Upper lobe of right lung (tissue), 1 donor: ENCODE measurements at regions not wholly inside any gene's neighbourhood (a gene's known extent, or its start where the extent isn't known, plus 50 kb on each side); places are given as distances from the start of the nearest gene placed in this dataset.

ENCODE experiments used
- ATAC-seq: fragments of 200-7000 bp; cut with Tn5 transposase; one replicate; pipeline ENCODE4 v1.9.1; 2020; ENCODE audit warnings: mild to moderate bottlenecking, moderate library complexity
- DNase-seq: peaks from one replicate; pipeline ENCODE4 v3.0.0-alpha.2; 2020
- H3K27ac ChIP-seq: fragments of 200-600 bp; one replicate; pipeline ENCODE4 v1.8.0; 2022
- H3K27me3 ChIP-seq: fragments of 200-600 bp; one replicate; pipeline ENCODE4 v1.8.0; 2022; ENCODE audit warnings: mild to moderate bottlenecking
- H3K36me3 ChIP-seq: fragments of 200-600 bp; one replicate; pipeline ENCODE4 v1.8.0; 2022
- H3K4me1 ChIP-seq: fragments of 200-600 bp; one replicate; pipeline ENCODE4 v1.8.0; 2022
- H3K4me3 ChIP-seq: fragments of 200-600 bp; one replicate; pipeline ENCODE4 v1.8.0; 2022; ENCODE audit warnings: mild to moderate bottlenecking
- H3K9me3 ChIP-seq: fragments of 200-600 bp; one replicate; pipeline ENCODE4 v1.8.0; 2022
- intact Hi-C: fragments of 100-400 bp; cut with DNase I; formaldehyde crosslinking; loops from one replicate; pipeline ENCODE4 v1.11.0; 2022
- TF ChIP-seq, protein P1 (sequence below): fragments of 200-600 bp; IDR thresholded peaks from one replicate; pipeline ENCODE4 v1.8.0; 2022; ENCODE audit warnings: antibody characterized with exemption
- donor health status: DM: no; HTN: yes; CAD: no; lungs with severe emphysema.

DNA sequence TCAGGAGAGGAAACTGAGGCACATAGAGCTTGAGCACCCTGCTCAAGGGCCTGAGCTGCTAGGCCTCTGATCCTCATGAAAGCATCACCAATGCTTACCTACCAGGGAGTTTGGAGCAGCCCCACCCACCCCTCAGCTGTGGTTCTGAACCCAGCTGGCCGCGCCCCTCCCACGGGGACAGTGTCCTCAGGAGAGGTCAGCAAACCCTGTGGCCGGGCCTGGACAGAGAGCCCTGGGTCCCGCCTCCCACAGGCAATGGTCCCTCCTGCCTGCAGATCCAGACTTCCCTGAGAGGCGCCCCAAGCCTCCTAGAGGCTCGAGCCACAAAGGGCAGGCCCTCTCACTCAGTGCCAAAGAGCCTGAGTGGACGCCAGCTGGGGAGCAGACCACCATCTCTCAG is 184.9 kb downstream of the BRD1 start:
- Histone ChIP-seq H3K27ac (no peak overlapping the region), H3K4me3 (no peak overlapping the region), H3K27me3 (peaks cover 5% of the 10 kb centered on the region), H3K4me1 (no peaks in the 10 kb centered on the region), H3K9me3 (no peaks in the 10 kb centered on the region), H3K36me3 (no peaks in the 10 kb centered on the region)
- TF ChIP-seq, protein P1, sequence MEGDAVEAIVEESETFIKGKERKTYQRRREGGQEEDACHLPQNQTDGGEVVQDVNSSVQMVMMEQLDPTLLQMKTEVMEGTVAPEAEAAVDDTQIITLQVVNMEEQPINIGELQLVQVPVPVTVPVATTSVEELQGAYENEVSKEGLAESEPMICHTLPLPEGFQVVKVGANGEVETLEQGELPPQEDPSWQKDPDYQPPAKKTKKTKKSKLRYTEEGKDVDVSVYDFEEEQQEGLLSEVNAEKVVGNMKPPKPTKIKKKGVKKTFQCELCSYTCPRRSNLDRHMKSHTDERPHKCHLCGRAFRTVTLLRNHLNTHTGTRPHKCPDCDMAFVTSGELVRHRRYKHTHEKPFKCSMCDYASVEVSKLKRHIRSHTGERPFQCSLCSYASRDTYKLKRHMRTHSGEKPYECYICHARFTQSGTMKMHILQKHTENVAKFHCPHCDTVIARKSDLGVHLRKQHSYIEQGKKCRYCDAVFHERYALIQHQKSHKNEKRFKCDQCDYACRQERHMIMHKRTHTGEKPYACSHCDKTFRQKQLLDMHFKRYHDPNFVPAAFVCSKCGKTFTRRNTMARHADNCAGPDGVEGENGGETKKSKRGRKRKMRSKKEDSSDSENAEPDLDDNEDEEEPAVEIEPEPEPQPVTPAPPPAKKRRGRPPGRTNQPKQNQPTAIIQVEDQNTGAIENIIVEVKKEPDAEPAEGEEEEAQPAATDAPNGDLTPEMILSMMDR: no peak
- intact Hi-C loops: no loop called here
- DNase-seq (no peak), ATAC-seq (no peak)

DNA sequence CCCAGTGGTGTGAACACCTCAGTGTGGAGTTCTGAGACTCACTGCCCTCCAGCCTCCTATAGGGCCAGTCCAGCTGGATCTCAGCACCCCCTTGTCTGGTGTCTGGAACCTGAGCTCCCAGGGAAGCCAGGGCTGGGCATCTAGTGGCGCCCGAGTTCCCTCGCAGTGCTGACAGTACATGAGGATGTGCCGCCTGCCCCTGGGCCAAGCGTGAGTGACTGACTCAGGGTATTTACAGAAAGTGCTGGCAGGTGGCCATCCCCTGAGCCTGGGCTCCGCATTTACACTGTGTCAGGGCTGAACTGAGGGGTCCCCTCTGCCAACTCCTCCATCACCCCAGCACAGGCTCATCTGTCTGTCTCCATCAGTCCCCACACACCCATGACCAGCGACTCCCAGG is 185.3 kb downstream of the BRD1 start:
- TF ChIP-seq, protein P1: no peak
- no peak overlapping the region for H3K27ac ChIP-seq
- no peak for ATAC-seq

DNA sequence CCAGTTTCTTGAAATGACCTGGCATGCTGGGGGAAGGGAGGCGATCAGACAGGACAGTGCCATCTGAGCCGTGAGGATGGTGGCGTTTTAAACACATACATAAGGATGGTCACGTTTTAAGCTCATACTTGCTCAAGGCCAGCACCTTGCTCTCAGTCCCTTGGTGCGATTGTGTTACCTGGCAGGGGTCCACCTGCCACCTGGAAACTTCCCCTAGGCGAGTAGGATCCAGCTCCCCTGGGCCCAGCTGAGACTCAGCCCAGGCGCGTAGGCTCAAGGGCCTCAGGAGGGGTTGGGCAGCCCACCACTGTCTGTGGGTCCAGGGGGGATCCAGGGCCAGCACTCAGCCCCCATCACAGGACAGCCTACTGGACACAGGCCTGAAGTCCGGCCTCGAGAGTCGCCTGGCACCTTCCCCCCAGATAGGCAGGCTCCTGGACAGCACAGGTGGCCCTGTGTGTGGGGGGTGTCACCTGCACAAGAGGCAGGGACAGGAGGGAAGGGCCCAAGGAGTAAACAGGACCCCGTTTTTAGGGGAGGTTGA is 185.8 kb downstream of the BRD1 start:
- H3K36me3 ChIP-seq: no peaks in the 10 kb centered on the region
- TF ChIP-seq, protein P1: no peak
- no peak overlapping the region for H3K4me3 ChIP-seq
- no peak for DNase-seq
- intact Hi-C loops: no loop called here
- no peaks in the 10 kb centered on the region for H3K4me1 ChIP-seq
- no peaks in the 10 kb centered on the region for H3K27me3 ChIP-seq
- H3K9me3 ChIP-seq: no peaks in the 10 kb centered on the region
- no peak for ATAC-seq
- H3K27ac ChIP-seq: no peak overlapping the region

More for the DNA sequence above, 185.3 kb downstream of the BRD1 start:
- Histone ChIP-seq H3K9me3 (no peaks in the 10 kb centered on the region), H3K4me1 (no peaks in the 10 kb centered on the region), H3K4me3 (no peak overlapping the region), H3K27me3 (peaks cover under 1% of the 10 kb centered on the region), H3K36me3 (no peaks in the 10 kb centered on the region)
- DNase-seq: no peak
- intact Hi-C loops: no loop called here

DNA sequence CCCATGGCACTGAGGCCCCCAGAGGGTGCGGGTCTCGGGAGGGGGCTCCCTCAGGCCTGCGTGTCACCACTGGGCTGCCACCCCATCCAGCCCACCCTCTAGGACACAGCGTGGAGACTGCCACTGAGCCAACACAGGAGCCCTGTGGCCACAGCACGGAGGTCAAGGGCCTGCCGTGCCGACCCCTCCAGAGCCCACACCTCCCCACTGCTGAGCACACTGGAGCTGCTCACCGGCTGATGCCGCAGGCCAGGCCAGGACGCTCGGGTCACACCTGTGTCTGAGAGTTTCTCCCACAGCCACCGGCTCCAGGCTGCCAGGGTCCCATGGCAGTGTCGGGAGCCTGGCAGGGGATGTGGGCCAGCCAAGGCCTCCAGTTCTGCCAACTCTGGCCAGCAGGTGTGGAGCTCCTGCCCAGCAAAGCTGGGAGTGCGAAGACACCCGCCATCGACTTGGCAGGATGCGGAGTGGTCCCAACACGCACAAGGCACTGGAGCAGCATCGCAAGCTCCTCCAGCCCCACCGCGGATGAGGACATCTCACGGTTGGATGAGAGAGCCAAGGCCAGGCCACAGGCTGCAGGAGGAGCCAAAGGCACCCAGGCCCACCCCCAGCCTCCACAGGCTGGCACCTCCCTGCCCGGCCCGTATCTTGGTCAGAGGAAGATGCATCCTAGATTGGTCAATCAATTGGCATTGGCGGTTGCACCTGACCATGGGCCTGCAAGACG is 187.1 kb downstream of the BRD1 start:
- Histone ChIP-seq H3K27me3 (no peaks in the 10 kb centered on the region), H3K4me3 (no peak overlapping the region), H3K4me1 (no peaks in the 10 kb centered on the region), H3K27ac (no peak overlapping the region), H3K9me3 (no peaks in the 10 kb centered on the region), H3K36me3 (no peaks in the 10 kb centered on the region)
- TF ChIP-seq, protein P1: no peak
- ATAC-seq (peak; percentile 3), DNase-seq (no peak)
- intact Hi-C loops: no loop called here

DNA sequence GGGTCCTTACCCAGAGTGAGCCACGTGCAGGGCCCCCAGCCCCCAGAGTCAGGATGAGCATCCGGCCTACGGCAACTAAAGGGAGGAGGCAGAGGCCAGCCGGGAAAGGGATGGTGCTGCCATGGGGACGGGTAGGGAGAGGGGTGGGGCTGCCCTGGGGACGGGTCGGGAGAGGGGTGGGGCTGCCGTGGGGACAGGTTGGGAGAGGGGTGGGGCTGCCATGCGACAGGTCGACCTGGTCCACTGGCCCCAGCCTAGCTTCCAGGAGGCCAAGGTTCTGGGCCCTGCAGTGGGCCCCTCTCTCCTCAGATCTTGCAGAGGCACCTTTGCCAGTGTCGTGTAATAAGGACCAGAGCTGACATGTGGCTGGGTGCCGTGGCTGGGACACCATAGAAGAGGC is 187.7 kb downstream of the BRD1 start:
- no peaks in the 10 kb centered on the region for H3K9me3 ChIP-seq
- no peak overlapping the region for H3K27ac ChIP-seq
- DNase-seq (no peak), ATAC-seq (no peak)
- no peaks in the 10 kb centered on the region for H3K36me3 ChIP-seq
- no peaks in the 10 kb centered on the region for H3K27me3 ChIP-seq
- H3K4me1 ChIP-seq: no peaks in the 10 kb centered on the region
- TF ChIP-seq, protein P1: no peak
- no peak overlapping the region for H3K4me3 ChIP-seq
- intact Hi-C loops: no loop called here
